ENCODE measurements at regions not wholly inside any gene's neighbourhood (a gene's known extent, or its start where the extent isn't known, plus 50 kb on each side); places are given as distances from the start of the nearest gene placed in this dataset.

DNA sequence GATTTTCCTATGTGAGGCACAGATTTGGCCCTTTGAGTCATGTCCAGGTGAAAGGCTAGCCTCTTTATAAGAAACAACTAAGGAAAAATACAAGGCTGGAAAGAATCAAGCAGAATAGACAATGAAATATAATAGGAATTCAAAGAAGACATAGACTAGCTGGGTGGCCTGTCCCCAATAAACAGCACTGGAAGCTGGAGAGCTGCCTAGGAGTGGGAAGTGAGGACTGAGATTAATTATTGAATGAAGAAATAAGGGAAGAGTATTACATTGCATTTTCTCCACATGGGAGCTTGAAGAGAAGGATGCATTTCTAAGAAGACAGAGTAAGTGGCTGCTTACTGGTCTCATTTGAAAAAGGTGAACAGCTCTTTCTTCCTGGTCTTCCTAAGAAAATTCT lies 100.0 kb downstream of the CCDC34 start:
- TF ChIP-seq, protein P1, sequence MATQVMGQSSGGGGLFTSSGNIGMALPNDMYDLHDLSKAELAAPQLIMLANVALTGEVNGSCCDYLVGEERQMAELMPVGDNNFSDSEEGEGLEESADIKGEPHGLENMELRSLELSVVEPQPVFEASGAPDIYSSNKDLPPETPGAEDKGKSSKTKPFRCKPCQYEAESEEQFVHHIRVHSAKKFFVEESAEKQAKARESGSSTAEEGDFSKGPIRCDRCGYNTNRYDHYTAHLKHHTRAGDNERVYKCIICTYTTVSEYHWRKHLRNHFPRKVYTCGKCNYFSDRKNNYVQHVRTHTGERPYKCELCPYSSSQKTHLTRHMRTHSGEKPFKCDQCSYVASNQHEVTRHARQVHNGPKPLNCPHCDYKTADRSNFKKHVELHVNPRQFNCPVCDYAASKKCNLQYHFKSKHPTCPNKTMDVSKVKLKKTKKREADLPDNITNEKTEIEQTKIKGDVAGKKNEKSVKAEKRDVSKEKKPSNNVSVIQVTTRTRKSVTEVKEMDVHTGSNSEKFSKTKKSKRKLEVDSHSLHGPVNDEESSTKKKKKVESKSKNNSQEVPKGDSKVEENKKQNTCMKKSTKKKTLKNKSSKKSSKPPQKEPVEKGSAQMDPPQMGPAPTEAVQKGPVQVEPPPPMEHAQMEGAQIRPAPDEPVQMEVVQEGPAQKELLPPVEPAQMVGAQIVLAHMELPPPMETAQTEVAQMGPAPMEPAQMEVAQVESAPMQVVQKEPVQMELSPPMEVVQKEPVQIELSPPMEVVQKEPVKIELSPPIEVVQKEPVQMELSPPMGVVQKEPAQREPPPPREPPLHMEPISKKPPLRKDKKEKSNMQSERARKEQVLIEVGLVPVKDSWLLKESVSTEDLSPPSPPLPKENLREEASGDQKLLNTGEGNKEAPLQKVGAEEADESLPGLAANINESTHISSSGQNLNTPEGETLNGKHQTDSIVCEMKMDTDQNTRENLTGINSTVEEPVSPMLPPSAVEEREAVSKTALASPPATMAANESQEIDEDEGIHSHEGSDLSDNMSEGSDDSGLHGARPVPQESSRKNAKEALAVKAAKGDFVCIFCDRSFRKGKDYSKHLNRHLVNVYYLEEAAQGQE (IDR thresholded peaks at IDR 0.05; ENCODE audit: insufficient read depth in 1 of 2, low read depth in 2 of 2, low read length in 1 of 2): no peak
- TF ChIP-seq, protein P2, sequence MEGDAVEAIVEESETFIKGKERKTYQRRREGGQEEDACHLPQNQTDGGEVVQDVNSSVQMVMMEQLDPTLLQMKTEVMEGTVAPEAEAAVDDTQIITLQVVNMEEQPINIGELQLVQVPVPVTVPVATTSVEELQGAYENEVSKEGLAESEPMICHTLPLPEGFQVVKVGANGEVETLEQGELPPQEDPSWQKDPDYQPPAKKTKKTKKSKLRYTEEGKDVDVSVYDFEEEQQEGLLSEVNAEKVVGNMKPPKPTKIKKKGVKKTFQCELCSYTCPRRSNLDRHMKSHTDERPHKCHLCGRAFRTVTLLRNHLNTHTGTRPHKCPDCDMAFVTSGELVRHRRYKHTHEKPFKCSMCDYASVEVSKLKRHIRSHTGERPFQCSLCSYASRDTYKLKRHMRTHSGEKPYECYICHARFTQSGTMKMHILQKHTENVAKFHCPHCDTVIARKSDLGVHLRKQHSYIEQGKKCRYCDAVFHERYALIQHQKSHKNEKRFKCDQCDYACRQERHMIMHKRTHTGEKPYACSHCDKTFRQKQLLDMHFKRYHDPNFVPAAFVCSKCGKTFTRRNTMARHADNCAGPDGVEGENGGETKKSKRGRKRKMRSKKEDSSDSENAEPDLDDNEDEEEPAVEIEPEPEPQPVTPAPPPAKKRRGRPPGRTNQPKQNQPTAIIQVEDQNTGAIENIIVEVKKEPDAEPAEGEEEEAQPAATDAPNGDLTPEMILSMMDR (IDR thresholded peaks at IDR 0.05): no peak
- TF ChIP-seq TCF7L2 (IDR thresholded peaks at IDR 0.05; ENCODE audit: low read depth, low read length) (no peak), POLR2AphosphoS5 (IDR thresholded peaks at IDR 0.05; ENCODE audit: low read depth, low read length) (no peak), SIN3A (IDR thresholded peaks at IDR 0.05; ENCODE audit: borderline replicate concordance, insufficient read depth, low read depth, low read length) (no peak)
